Renal pelvis (tissue), 1 donor: ENCODE measurements at regions not wholly inside any gene's neighbourhood (a gene's known extent, or its start where the extent isn't known, plus 50 kb on each side); places are given as distances from the start of the nearest gene placed in this dataset.
"Not testable (repeated sequence)": the region's sequence is repeated elsewhere in the genome, so short reads cannot be mapped to it uniquely, and the experiment has no call there.

ENCODE experiments used
- DNase-seq: peaks from one replicate; pipeline ENCODE4 v3.0.0-alpha.2; 2013

GRCh38 chr4:45241976-45242375, 515.6 kb upstream of the GNPDA2 start:
- DNase-seq, result no peak

- DNase-seq, result no peak
Measured at GRCh38 chr4:45229206-45229605, 502.9 kb upstream of the GNPDA2 start.

- no peak for DNase-seq
Measured at GRCh38 chr4:45215976-45216542, 489.7 kb upstream of the GNPDA2 start.

GRCh38 chr4:45208476-45208875, 482.1 kb upstream of the GNPDA2 start:
- DNase-seq, result not testable (repeated sequence)

- not testable (repeated sequence) for DNase-seq
Measured at GRCh38 chr4:45207864-45208331, 481.5 kb upstream of the GNPDA2 start.

- DNase-seq, result not testable (repeated sequence)
Measured at GRCh38 chr4:45207241-45207863, 481.0 kb upstream of the GNPDA2 start.

- DNase-seq, result no peak
Measured at GRCh38 chr4:45199736-45200135, 473.4 kb upstream of the GNPDA2 start.

- no peak for DNase-seq
Measured at GRCh38 chr4:45188501-45188900, 462.1 kb upstream of the GNPDA2 start.

- no peak for DNase-seq
Measured at GRCh38 chr4:45186249-45186648, 459.9 kb upstream of the GNPDA2 start.

- no peak for DNase-seq
Measured at GRCh38 chr4:45183905-45184304, 457.5 kb upstream of the GNPDA2 start.

- no peak for DNase-seq
Measured at GRCh38 chr4:45172636-45173035, 446.3 kb upstream of the GNPDA2 start.

GRCh38 chr4:45160951-45161350, 434.6 kb upstream of the GNPDA2 start:
- no peak for DNase-seq

- no peak for DNase-seq
Measured at GRCh38 chr4:45155081-45155777, 428.9 kb upstream of the GNPDA2 start.

- no peak for DNase-seq
Measured at GRCh38 chr4:45147866-45148265, 421.5 kb upstream of the GNPDA2 start.

GRCh38 chr4:45131020-45131419, 404.7 kb upstream of the GNPDA2 start:
- no peak for DNase-seq

- no peak for DNase-seq
Measured at GRCh38 chr4:45122406-45122805, 396.1 kb upstream of the GNPDA2 start.

GRCh38 chr4:45121426-45121975, 395.1 kb upstream of the GNPDA2 start:
- DNase-seq, result no peak

- DNase-seq, result no peak
Measured at GRCh38 chr4:45120163-45120562, 393.8 kb upstream of the GNPDA2 start.

- no peak for DNase-seq
Measured at GRCh38 chr4:45119376-45119775, 393.0 kb upstream of the GNPDA2 start.

GRCh38 chr4:45102716-45103115, 376.4 kb upstream of the GNPDA2 start:
- no peak for DNase-seq

GRCh38 chr4:45100956-45101818, 374.8 kb upstream of the GNPDA2 start:
- DNase-seq, result no peak

- no peak for DNase-seq
Measured at GRCh38 chr4:45099471-45099870, 373.1 kb upstream of the GNPDA2 start.
